Loucy (cell line): ENCODE measurements at regions not wholly inside any gene's neighbourhood (a gene's known extent, or its start where the extent isn't known, plus 50 kb on each side); places are given as distances from the start of the nearest gene placed in this dataset.

Source experiments
- H2AFZ ChIP-seq: fragments of 200-600 bp; sonication (generic); 2 replicates; pipeline ENCODE4 v1.6.0; 2016; ENCODE audit warnings: antibody characterized with exemption, mild to moderate bottlenecking, low read length, moderate library complexity
- H3F3A ChIP-seq: fragments of 200-600 bp; 2 replicates; pipeline ENCODE4 v1.6.0; 2016; ENCODE audit warnings: antibody characterized with exemption, low read depth, mild to moderate bottlenecking
- H3K27me3 ChIP-seq: fragments of 200-600 bp; sonication (generic); 2 replicates; pipeline ENCODE4 v1.6.1; 2014; ENCODE audit warnings: low read length, mild to moderate bottlenecking; ENCODE audit not compliant: insufficient read depth, poor library complexity, severe bottlenecking
- H3K36me3 ChIP-seq: fragments of 200-600 bp; sonication (generic); 2 replicates; pipeline ENCODE4 v1.6.1; 2016; ENCODE audit warnings: low read length; ENCODE audit not compliant: insufficient read depth
- H3K4me1 ChIP-seq: fragments of 200-600 bp; sonication (generic); 2 replicates; pipeline ENCODE4 v1.5.1; 2014; ENCODE audit warnings: low read length, mild to moderate bottlenecking; ENCODE audit not compliant: insufficient read depth, poor library complexity, severe bottlenecking
- H3K4me2 ChIP-seq: fragments of 200-600 bp; sonication (generic); 2 replicates; pipeline ENCODE4 v1.6.0; 2014; ENCODE audit warnings: antibody characterized with exemption, low read length, low read depth, mild to moderate bottlenecking; ENCODE audit not compliant: poor library complexity, severe bottlenecking
- H3K4me3 ChIP-seq: fragments of 200-600 bp; sonication (generic); 2 replicates; pipeline ENCODE4 v1.5.1; 2014; ENCODE audit warnings: low read length, mild to moderate bottlenecking, mixed read lengths; ENCODE audit not compliant: poor library complexity, severe bottlenecking
- H3K79me2 ChIP-seq: fragments of 200-600 bp; sonication (generic); 2 replicates; pipeline ENCODE4 v1.6.1; 2014; ENCODE audit warnings: low read length; ENCODE audit not compliant: insufficient read depth
- H3K9ac ChIP-seq: fragments of 200-600 bp; sonication (generic); 2 replicates; pipeline ENCODE4 v1.6.0; 2014; ENCODE audit warnings: mild to moderate bottlenecking, low read depth, low read length, moderate library complexity; ENCODE audit not compliant: poor library complexity, severe bottlenecking
- H3K9me2 ChIP-seq: fragments of 200-600 bp; sonication (generic); replicated peaks from 2 replicates; pipeline ENCODE4 v1.6.1; 2016; ENCODE audit warnings: low read depth, low read length, mixed read lengths
- H3K9me3 ChIP-seq: fragments of 200-600 bp; sonication (generic); 2 replicates; pipeline ENCODE4 v1.6.1; 2014; ENCODE audit warnings: mild to moderate bottlenecking, antibody characterized with exemption, low read length, low read depth; ENCODE audit not compliant: insufficient read depth
- H4K20me1 ChIP-seq: fragments of 200-600 bp; sonication (generic); 2 replicates; pipeline ENCODE4 v1.6.0; 2014; ENCODE audit warnings: antibody characterized with exemption, low read length, mild to moderate bottlenecking; ENCODE audit not compliant: insufficient read depth, poor library complexity, severe bottlenecking
- CTCF ChIP-seq: fragments of 200-600 bp; sonication (generic); conservative IDR thresholded peaks from 2 replicates; pipeline ENCODE4 v1.5.1; 2014; ENCODE audit warnings: mild to moderate bottlenecking, antibody characterized with exemption, low read length
- EZH2phosphoT487 ChIP-seq: fragments of 200-600 bp; IDR thresholded peaks from 2 replicates; pipeline ENCODE4 v1.6.1; 2018; ENCODE audit warnings: antibody characterized with exemption, mild to moderate bottlenecking, moderate library complexity, borderline replicate concordance

GRCh38 chr22:27638329-27639233 is 163.0 kb downstream of the MN1 start:
- Histone ChIP-seq H3K9me2 (no peaks in the 10 kb centered on the region), H3K4me1 (no peaks in the 10 kb centered on the region), H4K20me1 (no peaks in the 10 kb centered on the region), H3K27me3 (no peaks in the 10 kb centered on the region), H3K9ac (no peak overlapping the region), H3K4me2 (no peak overlapping the region), H3F3A (no peaks in the 10 kb centered on the region), H3K36me3 (no peaks in the 10 kb centered on the region), H3K79me2 (no peaks in the 10 kb centered on the region), H2AFZ (no peak overlapping the region), H3K9me3 (no peaks in the 10 kb centered on the region), H3K4me3 (no peak overlapping the region)
- no peak for TF ChIP-seq CTCF
- no peak for TF ChIP-seq EZH2phosphoT487

GRCh38 chr22:27639248-27640086 is 162.1 kb downstream of the MN1 start:
- H3K4me1 ChIP-seq: no peaks in the 10 kb centered on the region
- no peak overlapping the region for H3K4me2 ChIP-seq
- no peaks in the 10 kb centered on the region for H3K79me2 ChIP-seq
- H3K9ac ChIP-seq: no peak overlapping the region
- TF ChIP-seq EZH2phosphoT487 (no peak), CTCF (no peak)
- H3F3A ChIP-seq: no peaks in the 10 kb centered on the region
- no peaks in the 10 kb centered on the region for H3K36me3 ChIP-seq
- no peaks in the 10 kb centered on the region for H4K20me1 ChIP-seq
- H3K27me3 ChIP-seq: no peaks in the 10 kb centered on the region
- H3K9me3 ChIP-seq: no peaks in the 10 kb centered on the region
- no peaks in the 10 kb centered on the region for H3K9me2 ChIP-seq
- no peak overlapping the region for H2AFZ ChIP-seq
- H3K4me3 ChIP-seq: no peak overlapping the region

GRCh38 chr22:27641049-27641795 is 160.3 kb downstream of the MN1 start:
- Histone ChIP-seq H3K4me2 (no peak overlapping the region), H3K36me3 (no peaks in the 10 kb centered on the region), H3K9me3 (no peaks in the 10 kb centered on the region), H2AFZ (no peak overlapping the region), H3K4me3 (no peak overlapping the region), H3K9ac (no peak overlapping the region), H3K27me3 (no peaks in the 10 kb centered on the region), H3K79me2 (no peaks in the 10 kb centered on the region), H3F3A (no peaks in the 10 kb centered on the region), H4K20me1 (no peaks in the 10 kb centered on the region), H3K4me1 (no peaks in the 10 kb centered on the region), H3K9me2 (no peaks in the 10 kb centered on the region)
- TF ChIP-seq CTCF: no peak
- TF ChIP-seq EZH2phosphoT487: no peak
